ENCODE measurements at regions not wholly inside any gene's neighbourhood (a gene's known extent, or its start where the extent isn't known, plus 50 kb on each side); places are given as distances from the start of the nearest gene placed in this dataset.

GRCh38 chr5:20536813-20537212 is 548.8 kb upstream of the CDH18 start:
- DNase-seq (ENCODE audit: extremely low spot score, insufficient read length, low read depth) (no peak), FAIRE-seq (no peak)

DNA sequence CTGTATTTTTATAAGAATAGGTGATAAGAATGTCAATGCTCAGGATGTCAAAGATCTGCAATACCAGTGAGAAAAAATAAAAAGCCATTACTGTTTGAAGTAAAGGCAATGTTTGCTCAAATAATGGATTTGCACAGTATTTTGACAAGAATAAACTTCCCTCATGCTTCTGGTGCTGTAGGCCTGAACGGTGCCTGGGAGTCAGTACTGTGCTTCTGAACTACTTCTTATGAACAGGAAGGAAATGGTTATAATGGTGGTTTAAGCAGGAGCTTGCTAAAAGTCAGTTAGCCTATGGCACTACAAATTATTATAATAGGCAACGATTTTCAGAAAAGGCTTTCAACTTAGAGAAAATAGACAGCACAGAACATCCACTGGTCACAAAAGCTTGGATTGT is 548.3 kb upstream of the CDH18 start:
- DNase-seq (ENCODE audit: extremely low spot score, insufficient read length, low read depth) (no peak), FAIRE-seq (no peak)

DNA sequence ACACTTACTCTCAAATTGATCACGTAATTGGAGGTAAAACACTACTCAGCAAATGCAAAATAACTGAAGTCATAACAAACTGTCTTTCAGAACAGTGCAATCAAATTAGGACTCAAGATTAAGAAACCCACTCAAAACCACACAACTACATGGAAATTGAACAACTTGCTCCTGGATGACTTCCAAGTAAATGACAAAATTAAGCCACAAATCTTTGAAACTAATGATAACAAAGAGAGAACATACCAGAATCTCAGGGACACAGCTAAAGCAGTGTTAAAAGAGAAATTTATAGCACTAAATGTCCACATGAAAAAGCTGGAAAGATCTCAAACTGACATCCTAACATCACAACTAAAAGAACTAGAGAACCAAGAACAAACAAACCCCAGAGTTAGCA is 540.5 kb upstream of the CDH18 start:
- FAIRE-seq: no peak

GRCh38 chr5:20524991-20525529 is 537.1 kb upstream of the CDH18 start:
- DNase-seq (ENCODE audit: extremely low spot score, insufficient read length, low read depth) (no peak), FAIRE-seq (no peak)

More for the DNA sequence above, 540.5 kb upstream of the CDH18 start:
- DNase-seq (ENCODE audit: extremely low spot score, insufficient read length, low read depth): no peak

DNA sequence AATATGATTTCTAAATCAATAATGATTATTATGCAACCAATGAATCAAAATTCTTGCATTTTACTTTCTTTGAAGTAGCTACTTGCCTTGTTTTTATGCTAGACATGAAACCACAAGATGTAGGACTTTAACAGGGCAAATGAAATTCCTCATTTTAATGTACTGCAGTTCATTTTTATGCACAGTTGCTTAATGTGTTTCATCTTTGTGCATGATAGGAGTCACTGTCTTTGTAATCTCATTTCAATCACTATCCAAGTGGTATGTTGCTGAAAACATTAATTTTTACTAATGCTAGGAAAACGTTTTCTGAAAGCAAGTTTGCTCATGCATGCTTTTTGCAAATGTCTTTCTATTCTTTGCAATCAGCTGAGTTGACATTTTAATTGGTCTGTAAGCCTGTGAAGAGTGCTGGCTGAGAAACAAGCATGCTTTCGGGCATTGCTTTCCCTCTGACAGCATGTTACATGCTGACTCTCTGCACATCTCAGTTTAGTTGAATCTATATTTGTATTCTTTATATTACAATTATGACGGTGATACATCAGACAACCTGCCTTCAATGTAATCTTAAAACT is 535.0 kb upstream of the CDH18 start:
- DNase-seq (ENCODE audit: extremely low spot score, insufficient read length, low read depth) (no peak), FAIRE-seq (no peak)

GRCh38 chr5:20515606-20516005 is 527.6 kb upstream of the CDH18 start:
- no peak for DNase-seq (ENCODE audit: extremely low spot score, insufficient read length, low read depth)
- no peak for FAIRE-seq

DNA sequence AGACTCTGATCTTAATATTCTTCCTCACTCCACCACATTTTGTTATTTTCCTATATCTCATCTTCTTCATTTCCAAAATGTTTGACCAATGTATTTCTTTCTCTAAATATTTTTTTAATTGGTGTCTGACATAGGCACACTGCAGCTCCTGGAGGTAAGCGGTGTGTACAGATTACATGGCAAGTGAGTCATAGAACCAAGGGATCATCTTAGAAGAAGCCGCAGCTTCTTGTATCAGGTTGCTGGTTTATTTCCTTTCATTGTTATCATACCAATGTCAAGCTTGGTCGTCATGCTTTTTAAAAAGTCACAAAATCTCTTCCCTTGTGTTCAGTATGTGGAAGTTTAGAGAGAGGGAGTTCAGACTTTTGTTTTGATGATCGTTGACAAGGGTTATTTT is 526.1 kb upstream of the CDH18 start:
- DNase-seq (ENCODE audit: extremely low spot score, insufficient read length, low read depth): no peak
- no peak for FAIRE-seq

- DNase-seq (ENCODE audit: extremely low spot score, insufficient read length, low read depth): no peak
- FAIRE-seq: no peak
Observed at GRCh38 chr5:20500546-20500945, 512.5 kb upstream of the CDH18 start.

- FAIRE-seq: no peak
Observed at GRCh38 chr5:20498926-20499325, 510.9 kb upstream of the CDH18 start.

GRCh38 chr5:20498102-20498501 is 510.1 kb upstream of the CDH18 start:
- no peak for FAIRE-seq

More at GRCh38 chr5:20498926-20499325, 510.9 kb upstream of the CDH18 start:
- DNase-seq (ENCODE audit: extremely low spot score, insufficient read length, low read depth): no peak

DNA sequence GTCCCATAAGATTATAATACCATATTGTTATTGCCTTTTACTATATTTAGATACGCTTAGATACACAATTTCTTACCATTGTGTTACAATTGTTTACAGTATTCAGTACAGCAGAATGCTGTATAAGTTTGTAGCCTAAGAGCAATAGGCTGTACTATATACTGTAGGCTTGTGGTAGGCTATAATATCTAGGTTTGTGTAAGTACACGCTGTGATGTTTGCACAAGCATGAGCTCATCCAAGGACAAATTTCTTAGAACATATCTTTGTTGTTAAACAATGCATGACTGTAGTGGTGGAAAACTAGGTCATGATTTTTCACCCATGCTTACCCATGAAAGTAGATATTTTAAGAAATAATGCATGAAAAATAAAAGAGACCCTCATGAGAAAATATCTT is 509.4 kb upstream of the CDH18 start:
- no peak for FAIRE-seq

More at GRCh38 chr5:20498102-20498501, 510.1 kb upstream of the CDH18 start:
- no peak for DNase-seq (ENCODE audit: extremely low spot score, insufficient read length, low read depth)

GRCh38 chr5:20494706-20495105 is 506.7 kb upstream of the CDH18 start:
- no peak for DNase-seq (ENCODE audit: extremely low spot score, insufficient read length, low read depth)
- FAIRE-seq: no peak

More for the DNA sequence above, 509.4 kb upstream of the CDH18 start:
- DNase-seq (ENCODE audit: extremely low spot score, insufficient read length, low read depth): no peak

GRCh38 chr5:20486826-20487225 is 498.8 kb upstream of the CDH18 start:
- DNase-seq (ENCODE audit: extremely low spot score, insufficient read length, low read depth) (no peak), FAIRE-seq (no peak)

DNA sequence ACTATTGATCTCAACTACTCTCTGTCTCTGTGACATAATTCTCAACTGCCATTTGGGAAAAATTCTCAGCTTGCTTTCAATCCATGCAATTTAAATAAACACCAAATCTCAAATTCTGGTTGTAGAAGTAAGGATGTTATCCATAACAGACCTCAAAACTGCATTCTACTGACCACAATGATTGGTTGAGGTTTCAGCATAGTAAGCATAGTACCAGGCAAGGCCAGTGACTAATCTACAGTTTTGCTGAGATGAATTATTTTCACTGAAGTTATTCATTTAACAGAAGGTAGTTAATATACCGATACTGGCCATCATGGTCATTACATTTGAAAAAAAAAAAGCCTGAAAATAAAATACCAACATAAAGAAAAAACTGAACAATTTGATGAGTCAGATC is 488.0 kb upstream of the CDH18 start:
- no peak for DNase-seq (ENCODE audit: extremely low spot score, insufficient read length, low read depth)
- FAIRE-seq: no peak

GRCh38 chr5:20470997-20471396 is 483.0 kb upstream of the CDH18 start:
- FAIRE-seq (no peak), DNase-seq (ENCODE audit: extremely low spot score, insufficient read length, low read depth) (no peak)

DNA sequence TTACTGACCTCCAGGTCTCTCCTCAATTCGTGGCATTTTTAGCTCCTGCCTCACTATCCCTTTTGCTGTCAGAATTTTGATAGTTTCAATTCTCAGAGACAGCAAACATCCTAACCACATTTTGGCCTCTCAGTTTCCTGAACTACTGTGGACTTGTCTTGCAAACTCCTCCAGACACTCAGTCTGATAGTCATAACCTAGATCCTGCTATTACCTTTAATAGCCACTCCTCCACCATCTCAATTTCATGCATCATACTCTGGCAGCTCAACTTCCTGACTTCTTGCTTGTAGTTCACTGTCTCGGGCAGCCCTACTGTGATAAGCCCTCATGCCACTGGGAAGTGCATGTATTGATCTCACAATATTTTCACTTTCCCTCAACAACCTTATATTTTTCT is 481.8 kb upstream of the CDH18 start:
- DNase-seq (ENCODE audit: extremely low spot score, insufficient read length, low read depth) (no peak), FAIRE-seq (no peak)

DNA sequence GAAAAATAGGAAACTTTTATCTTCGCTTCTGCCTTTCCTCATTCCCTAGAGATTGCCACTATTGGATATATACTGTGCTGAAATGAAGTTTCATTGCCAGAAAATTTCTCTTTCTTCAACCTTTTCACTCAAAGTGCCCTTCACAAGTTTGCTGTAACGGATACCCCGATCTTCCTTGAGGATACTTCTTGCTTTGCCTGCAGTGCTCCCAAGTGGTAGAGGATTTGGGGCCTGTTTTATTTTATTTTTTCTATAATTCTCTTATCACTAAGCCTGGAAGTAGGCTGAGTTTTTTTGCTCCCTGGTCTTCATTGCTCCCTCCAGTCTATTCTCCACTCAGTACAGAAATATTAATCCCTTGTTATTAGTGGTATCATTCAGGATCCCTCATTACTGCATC is 481.4 kb upstream of the CDH18 start:
- DNase-seq (ENCODE audit: extremely low spot score, insufficient read length, low read depth): no peak
- FAIRE-seq: no peak

DNA sequence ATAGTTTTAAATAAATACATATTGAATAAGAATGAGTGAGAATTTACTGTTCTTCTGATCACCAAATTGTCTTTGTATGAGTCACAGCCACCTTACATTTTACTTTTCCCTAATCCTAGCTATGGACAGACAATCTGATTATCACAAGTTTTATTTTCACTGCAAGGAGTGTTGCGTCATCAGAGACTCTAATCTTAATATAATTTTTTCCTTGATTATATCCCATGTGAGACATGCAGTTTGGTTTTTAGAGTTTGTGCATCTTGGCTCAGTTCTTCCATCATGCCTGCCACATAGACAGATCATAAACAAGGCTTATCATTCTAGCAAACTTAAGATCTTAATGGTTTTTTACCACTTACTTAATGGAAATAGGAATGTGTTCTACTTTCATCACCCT is 478.5 kb upstream of the CDH18 start:
- DNase-seq (ENCODE audit: extremely low spot score, insufficient read length, low read depth): no peak
- no peak for FAIRE-seq

DNA sequence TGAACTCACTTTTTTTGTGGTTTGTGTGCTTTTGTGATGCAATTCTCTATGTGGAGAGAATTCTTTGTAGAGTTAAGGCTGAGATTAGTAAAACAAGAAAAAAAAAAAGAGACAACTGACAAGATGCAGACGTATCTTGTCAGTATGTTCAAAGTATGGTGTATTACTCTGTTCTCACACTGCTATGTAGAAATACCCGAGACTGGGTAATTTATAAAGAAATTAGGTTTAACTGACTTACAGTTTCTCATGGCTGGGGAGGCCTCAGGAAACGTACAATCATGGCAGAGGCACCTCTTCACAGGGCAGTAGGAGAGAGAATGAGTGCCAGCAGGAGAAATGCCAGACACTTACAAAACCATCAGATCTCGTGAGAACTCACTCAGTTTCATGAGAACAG is 475.2 kb upstream of the CDH18 start:
- FAIRE-seq: no peak
- DNase-seq (ENCODE audit: extremely low spot score, insufficient read length, low read depth): no peak

GRCh38 chr5:20446121-20446520 is 458.1 kb upstream of the CDH18 start:
- no peak for FAIRE-seq
- DNase-seq (ENCODE audit: extremely low spot score, insufficient read length, low read depth): no peak

DNA sequence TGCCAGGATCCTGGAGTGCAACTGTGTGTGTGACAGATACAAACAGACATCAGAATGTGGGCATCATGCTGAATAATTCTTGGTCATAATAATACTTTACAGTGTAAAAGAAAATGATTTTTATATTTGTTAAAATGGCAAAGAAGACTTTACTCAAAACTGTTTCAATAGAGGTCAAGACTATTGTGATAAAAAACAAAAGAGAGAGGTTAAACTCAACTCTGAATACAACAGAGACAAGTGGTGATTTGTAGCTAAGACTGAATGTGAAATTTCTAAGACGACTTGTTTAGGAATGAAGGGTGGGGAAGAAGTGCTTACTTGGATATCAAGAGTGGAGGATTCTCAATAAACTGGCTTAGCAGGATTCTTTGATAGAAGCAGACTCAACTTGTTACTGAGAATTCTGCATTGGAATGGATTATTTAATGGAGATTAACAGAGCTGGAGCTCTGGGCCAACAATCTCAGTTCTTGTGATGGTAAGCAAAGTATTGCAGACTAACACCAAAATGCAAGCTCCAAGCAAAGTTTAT is 457.4 kb upstream of the CDH18 start:
- FAIRE-seq (no peak), DNase-seq (ENCODE audit: extremely low spot score, insufficient read length, low read depth) (no peak)

- no peak for FAIRE-seq
- DNase-seq (ENCODE audit: extremely low spot score, insufficient read length, low read depth): no peak
Observed at GRCh38 chr5:20434786-20435185, 446.8 kb upstream of the CDH18 start.
